ENCODE measurements at regions not wholly inside any gene's neighbourhood (a gene's known extent, or its start where the extent isn't known, plus 50 kb on each side); places are given as distances from the start of the nearest gene placed in this dataset.
"Not testable (repeated sequence)": the region's sequence is repeated elsewhere in the genome, so short reads cannot be mapped to it uniquely, and the experiment has no call there.

DNA sequence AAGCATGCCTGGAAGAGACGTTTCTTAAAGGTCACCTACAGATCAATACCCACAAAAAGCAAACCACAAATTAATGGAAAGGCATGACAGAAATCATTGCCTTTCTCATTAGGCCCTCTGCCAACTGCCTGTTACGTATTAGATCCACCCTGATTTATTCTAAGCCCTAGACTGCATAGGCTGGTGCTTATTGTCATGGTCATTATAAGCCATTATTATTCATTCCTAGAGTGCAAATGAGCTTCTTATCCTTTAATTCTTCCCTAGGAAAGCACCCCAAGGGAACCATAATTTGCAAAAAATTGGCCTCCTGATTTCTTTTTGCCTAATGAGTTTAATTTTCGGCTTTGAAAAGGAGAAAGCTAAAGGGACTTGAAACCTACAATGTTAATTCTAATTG, 184.2 kb upstream of the GPRIN3 start:
- no peak for DNase-seq

DNA sequence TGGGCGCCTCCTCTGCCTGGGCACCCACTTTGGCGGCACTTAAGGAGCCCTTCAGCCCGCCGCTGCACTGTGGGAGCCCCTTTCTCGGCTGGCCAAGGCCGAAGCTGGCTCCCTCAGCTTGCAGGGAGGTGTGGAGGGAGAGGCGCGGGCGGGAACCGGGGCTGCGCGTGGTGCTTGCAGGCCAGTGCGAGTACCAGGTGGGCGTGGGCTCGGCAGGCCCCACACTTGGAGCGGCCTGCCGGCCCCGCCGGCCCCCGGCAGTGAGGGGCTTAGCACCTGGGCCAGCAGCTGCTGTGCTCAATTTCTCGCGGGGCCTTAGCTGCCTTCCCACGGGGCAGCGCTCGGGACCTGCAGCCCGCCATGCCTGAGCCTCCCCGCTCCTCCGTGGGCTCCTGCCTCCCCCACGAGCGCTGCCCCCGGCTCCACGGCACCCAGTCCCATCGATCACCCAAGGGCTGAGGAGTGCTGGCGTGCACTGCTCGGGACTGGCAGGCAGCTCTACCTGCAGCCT, 182.4 kb upstream of the GPRIN3 start:
- DNase-seq: not testable (repeated sequence)

DNA sequence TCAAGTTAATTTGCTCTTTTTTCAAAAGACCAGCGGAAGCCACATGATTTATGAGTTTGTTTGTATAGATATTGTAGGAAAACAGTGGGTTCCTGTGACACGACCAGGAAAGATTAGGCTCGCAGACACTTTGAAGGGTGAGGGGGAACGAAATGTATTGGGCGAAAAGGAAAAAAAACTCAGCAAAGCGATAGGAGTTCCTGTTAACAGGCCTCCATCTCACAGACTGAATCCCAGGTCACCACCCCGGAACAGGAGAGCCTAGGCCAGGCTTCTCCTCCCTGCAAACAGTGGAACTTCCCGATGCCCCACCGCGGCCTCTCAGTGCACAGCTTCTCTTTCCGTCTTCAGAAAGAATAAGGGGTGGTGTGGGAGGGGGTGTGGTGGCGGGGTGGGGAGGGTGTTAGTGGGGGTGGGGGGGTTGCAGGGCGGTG, 181.8 kb upstream of the GPRIN3 start:
- no peak for DNase-seq

DNA sequence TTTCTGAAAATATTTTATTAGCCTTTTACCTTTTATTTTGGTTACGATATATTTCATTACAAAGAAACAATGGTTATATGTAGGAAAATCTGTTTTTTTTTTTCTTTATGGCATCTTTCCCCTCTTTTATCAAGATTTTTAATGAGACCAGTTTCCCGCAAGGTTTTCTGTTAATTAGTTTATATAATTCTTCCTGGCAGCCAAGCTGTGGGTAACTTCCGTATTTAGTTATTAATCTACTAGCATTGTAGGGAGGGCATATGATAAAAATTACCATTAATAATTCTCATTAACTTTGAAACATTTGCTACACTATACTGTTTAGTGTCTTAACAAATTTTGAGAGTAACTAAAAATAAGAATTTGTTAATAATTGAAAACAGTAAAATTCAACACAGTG, 181.1 kb upstream of the GPRIN3 start:
- DNase-seq: no peak

DNA sequence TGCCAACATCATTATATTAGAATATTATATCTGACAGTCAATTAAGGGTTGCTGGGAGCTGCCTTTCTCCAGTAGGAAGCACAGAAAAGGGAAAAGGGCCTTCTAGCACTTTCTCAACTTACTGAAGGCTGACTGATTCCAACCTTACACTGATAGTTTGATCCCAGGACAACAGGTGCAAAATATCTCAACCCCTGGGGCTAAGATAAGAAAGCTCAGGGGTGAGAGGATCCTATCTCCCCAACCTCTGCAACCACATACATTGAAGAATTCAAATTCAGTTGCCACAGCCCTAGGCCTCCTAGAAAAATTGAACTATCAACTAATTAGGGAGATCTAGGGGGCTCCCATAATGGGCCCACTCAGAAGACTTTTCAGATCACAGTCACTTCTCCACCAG, 179.1 kb upstream of the GPRIN3 start:
- no peak for DNase-seq

DNA sequence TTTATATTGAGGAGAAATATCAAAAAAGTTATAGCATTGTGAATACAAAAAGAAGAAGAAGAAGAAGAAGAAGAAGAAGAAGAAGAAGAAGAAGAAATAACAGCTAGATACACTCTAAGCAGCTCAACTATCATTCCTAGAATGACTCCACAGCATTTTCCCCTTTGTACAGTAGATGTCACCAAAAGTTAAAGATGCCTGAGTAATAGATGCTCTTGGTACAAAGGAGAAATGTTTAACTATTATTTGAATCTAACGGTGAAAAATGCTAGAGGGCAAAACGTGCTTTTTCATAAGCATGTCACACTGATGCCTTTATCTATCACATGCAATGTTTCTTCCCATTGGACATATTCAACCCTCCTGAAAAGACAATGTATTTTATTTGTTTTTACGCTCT, 178.4 kb upstream of the GPRIN3 start:
- DNase-seq: no peak

DNA sequence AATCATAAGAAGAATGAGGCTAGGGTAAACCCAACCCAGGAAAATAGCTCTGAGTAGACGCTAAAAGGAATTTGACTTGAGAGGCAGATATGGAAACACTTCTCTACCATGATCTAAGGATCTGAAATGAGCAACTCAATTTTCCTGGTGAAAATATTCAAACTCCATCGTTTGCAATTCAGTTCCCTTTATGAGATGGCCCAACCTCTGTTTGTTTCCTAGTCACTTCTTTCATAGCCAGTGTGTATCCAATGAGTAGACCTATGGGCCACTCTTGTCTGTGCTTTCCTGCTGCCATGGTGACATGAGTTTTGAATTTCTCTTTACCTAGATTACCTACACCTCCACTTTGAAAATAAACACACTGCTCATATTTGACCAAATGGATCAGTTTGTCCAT, 176.2 kb upstream of the GPRIN3 start:
- no peak for DNase-seq

DNA sequence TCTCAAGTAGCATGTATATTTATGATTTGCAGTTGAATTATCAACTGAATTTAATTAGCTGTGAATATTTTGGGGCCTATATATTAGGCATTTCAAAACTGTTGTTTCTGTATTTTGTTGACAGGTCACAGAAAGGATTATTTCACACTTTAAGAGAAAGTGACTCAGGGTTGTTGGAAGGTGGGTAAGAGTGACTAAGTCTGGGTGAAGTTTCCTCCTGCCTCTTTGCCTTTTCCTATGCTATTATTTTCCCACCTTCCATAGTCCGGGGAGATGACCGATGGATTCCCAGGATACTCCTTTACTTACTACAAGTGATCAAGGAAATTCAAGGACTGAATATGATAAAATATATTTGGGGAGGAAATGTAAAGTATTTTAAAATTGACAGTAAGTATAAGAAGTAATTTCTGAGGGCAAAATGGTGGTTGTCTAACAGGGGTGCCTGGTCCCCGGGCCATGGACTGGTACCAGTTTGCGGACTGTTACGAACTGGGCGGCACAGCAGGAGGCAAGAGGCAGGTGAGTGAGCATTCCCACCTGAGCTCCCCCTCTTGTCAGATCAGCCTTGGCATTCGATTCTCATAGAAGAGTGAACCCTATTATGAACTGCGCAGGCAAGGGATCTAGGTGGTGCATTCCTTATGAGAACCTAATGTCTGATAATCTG, 175.5 kb upstream of the GPRIN3 start:
- no peak for DNase-seq

DNA sequence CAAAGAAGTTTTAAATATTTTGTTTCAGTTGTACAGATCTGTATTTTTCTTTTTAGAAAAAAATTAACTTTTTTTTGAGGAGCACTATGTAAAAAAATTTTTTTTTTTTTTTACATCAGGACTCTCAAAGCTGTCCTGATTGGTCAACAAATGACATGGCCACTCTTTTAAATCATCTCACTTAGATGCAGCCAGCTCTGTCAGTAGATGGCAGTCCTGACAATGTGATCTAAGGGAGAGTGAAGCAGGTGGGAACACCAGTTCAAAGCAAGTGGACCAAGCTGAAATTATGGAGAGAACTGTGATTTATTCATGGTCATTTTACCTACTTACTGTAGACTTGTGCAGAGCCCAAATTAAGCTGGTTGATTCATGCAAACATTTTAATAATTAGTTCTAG, 174.7 kb upstream of the GPRIN3 start:
- no peak for DNase-seq

DNA sequence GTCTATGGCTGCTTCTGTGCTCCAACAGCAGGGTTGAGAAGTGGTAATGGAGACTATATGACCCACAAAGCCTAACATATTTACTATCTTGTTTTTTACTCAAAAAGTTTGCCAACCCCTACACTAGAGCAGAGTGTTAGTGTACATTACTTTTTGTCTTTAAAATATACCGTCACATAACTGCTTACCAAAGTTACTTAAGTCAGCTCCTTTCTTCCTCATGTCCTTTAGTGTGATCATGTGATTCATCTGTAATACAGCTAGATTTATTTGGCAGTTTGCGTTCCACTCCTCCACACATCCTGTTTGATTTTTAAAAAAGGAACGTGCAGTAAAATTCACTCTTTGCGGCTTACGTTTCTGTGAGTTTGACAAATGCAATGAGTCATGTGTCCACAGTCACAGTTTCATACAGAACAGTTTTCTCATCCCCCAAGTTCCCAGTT, 162.4 kb upstream of the GPRIN3 start:
- DNase-seq: peak; percentile 12

DNA sequence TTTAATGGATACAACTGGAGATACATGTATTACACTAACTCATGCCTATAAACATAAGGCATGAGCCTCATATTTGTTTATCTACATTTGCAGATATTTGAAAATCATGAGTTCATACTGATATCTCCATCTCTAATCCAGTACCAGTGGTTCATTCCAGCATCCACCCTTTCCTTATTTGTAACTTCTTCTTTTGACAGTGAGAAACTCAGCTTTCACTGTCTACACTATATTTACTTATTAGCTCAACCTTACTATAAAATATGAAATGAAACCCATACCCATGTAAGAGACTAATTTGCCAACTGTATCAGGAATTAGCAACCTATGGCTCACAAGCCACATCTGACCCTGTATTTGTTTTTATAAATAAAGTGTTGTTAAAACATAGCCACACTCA, 161.9 kb upstream of the GPRIN3 start:
- no peak for DNase-seq

DNA sequence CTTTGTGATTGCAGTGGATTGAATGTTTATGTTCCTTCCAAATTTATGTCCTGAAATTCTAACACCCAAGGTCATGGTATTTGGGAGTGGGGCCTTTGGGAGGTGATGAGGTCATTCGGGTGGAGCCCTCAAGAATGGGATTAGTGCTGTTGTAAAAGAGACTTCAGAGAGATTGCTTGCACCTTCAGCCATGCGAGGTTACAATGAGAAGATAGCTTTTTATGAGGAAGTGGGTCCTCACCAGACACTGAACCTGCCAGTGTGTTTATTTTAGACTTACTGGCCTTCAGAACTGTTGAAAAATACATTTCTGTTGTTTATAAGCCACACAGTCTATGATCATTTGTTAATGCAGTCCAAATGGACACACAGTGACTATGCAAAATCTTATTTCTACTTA, 161.0 kb upstream of the GPRIN3 start:
- DNase-seq: no peak

DNA sequence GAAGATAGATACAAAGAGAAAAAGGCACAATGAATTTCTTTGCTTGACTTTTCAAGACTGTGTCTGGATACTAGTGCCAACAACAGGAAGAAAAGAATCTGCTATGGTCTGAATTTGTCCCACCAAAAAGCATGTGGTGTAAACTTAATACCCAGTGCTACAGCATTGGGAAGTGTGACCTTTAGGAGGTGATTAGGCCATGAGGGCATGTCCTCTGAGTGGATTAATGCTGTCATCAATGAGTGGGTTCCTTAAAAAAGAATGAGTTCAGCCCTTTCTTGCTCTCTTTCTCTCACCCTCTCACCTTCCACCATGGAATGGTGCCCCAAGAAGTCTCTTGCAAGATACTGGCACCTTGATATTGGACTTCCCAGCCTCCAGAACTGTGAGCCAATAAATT, 155.7 kb upstream of the GPRIN3 start:
- DNase-seq: no peak

DNA sequence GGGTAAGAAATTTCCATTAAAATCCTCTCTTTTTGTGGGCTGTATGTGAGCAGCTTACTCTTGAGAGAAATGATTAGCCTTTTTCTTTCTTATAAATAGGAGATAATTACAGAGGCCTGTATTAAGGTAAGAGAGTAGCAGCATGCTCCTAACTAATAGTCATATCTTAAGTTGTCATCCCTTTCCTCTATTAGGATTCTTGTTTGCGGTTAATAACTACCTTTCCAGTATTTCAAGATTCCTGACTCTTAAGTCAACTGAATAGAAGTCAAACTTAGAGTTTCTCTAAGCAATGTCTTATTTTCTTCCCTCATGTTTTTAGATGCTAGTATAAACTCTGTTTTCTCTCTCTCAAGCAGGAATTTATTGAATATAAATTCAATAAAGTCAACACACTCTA, 139.9 kb upstream of the GPRIN3 start:
- no peak for DNase-seq

DNA sequence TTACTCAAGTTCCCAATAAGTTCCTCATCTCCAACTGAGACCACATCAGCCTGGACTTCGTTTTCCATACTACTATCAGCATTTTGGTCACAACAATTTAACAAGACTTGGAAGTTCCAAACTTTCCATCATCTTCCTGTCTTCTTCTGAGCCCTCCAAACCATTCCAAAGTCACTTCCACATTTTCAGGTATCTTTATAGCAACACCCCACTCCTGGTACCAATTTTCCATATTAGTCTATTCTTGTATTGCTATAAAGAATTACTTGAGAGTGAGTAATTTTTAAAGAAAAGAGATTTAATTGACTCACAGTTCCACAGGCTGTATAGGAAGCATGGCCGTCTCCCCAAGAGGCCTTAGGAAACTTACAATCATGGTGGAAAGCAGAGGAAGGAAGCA, 138.6 kb upstream of the GPRIN3 start:
- no peak for DNase-seq

DNA sequence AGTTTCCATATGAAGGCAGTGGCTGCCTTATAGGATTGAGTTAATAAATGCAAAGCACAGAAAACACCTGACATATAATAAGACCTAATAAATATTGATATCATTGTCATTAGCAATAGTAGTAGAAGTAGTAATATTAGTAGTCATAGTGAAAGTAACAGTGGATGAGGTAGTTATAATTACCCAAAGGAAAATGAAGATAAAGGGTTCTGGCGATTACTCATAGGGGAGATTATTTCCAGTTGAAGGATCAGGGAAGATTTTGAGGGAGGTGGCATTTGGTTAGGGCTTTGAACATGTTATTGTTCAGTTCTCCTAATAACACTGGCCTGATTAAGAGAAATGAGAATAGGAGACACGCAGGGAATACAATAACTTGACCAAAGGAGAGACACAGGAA, 131.9 kb upstream of the GPRIN3 start:
- DNase-seq: no peak

DNA sequence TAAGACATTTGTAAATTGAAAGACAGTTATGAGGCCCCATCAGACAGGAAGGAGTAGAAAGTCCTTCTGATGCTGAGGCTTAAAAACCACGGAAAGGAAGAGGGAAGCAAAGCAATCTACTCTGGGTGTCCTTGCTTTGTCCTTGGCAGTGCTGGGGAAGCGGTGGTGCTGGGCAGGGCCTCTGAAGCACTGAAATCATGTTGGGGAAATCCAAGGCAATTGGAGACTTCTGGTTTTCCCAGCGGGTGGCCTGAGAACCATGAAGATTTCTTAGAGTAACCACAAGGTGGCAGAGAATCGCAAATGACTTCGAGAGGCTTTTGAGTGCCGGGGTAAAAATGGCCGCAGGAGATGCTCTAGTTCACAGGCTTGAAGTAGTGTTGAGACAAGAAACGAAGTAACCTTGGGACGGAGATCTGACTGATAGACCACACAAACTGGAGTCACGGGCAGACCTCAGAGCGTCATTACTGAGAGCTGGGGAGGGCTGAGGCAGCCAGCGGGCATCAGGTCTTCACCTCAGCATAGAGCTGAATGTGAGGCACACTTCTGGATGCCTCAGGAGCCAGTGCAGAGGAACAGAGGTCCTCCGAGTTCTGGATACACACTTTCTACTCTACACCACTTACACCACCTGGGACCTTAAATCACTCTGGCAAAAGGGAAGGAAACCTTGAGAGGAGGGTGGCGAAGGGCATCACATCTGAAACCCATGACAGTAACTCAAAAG, 130.7 kb upstream of the GPRIN3 start:
- DNase-seq: peak; percentile 42

DNA sequence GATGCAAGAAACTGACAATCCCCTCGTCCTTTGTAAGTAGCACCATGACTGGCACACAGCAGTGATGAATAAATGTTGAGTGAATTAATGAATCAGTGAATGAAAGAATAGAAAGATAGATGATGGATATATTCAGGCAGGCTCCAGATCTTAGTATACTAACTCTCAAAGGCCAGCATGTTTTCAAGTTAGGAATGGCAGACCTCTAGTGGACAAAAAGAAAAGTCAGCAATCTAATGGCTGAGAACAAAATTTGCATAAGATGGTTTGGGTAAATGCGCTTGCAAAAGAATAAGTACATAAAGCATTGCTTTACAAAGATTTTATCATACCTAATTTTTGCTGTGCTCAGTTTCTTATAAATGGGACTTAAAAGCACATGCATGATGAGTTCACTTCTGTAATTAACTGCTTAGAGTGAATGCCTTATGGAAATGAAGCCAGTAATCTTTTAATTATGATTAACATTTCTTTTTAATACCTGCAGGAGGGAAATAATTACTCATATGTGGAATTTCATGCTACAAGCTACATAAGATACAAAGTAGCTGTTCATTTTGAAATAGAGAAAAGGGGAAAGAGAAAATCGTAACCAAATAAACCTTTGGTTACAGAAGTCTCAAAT, 126.9 kb upstream of the GPRIN3 start:
- DNase-seq: peak; percentile 45

DNA sequence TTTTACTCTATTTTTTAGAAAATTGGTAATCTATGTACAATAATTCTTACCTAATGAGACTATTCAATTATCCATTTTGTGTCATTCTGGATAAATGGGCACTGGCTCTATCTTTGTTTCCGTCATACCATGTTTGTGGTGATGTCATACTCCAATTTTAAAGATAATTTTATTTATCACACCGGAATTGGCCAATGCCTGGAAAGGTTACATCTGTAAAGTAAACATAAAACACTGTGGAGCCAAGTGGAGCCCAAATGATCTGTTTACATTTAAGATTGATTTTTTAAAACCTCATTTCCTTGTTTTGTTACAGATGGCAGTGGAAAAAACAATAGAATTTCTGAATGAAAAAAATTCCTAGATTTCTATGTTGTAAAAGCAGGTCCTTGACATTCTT, 120.2 kb upstream of the GPRIN3 start:
- DNase-seq: no peak

DNA sequence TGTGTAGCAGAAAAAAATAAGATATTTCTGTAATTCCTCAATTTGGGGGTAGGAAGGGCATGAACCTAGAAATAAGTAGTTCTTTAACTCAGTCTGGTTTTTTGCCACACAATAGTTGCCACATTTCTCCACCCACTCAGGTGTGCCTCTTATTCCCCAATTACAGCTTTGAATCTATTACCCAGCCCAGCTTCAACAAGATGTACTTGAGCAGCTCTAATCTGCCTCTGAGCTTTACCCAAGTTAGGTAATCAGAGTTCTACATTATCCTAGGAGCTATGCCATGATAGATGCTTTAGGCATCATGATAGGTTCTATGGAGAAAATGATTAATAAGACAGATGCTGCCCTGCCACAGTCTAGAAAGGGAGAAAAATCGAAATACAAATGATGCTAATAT, 117.4 kb upstream of the GPRIN3 start:
- no peak for DNase-seq

DNA sequence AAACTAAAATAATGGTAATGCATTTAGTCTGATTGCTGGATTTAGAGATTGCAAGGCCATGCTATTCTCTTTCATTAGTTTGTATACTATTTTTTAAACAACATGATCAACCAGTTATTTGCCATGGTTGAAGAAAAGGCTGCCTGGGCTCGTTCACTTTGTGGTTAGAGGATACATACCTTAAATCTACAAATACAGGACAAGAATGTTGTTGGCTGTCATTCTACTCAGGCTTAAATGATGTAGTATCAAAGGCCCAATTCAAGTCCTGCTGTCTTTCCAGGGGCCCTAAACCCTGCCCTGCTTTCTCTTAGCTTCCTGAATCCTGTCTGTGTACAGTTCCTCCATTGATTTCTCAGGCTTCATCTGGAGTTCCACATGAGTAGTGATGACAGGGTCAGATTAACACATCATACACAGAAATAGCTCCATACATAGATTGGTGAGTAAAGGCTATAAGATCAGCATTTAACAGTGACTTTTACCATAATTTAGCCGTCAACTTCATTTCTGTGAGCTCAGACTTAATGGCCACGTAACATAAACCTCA, 114.9 kb upstream of the GPRIN3 start:
- DNase-seq: no peak

DNA sequence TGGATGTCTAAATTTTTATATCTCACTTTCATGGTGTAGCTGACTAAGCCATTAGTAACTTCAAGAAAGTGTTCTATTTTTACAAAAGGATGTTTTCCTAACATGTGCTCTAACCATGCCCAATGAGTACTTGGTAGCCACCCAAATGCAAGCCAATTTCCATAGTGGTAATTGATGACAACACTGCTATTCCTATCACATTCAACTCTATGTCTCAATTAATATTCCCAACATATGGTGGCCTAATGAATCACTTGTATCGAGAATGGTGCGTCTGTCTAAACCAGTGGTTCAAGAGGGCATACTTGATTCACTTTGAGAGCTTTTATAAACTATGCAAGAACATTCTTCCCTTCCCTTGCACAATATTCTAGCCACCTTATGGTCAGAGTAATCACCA, 112.9 kb upstream of the GPRIN3 start:
- no peak for DNase-seq

DNA sequence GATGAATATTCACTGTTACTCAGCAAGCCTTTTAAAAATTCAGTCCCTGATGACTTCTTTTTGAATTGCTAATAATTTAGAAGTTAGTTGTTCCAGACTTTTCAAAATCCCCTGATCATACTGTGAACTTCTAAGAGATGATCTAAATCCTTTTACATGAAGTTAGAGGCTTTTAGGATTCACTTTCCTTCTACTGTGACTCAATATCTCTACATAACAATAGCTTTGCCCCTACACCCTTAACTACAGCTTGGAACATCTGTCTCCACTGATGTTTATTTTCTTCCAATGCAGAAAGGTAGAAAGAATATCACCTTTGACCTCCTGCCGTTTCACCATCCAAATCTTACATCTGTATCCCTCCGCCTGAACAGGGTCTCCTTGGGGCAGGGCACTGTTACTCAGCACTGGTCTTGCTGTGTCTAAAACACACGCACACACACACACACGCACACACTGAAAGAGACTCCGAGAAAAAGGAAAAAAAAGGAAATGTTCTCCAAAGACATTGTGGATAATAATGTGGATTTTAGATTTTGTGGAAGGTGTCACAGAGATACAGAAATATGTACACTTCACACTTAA, 111.6 kb upstream of the GPRIN3 start:
- DNase-seq: no peak
